Activated CD8-positive, alpha-beta T cell treated with anti-CD3 and anti-CD28 coated beads, Interleukin-2, amount 10 ng/mL, durations not matched to agents 7 days and 5 days (primary cell): ENCODE measurements at regions not wholly inside any gene's neighbourhood (a gene's known extent, or its start where the extent isn't known, plus 50 kb on each side); places are given as distances from the start of the nearest gene placed in this dataset.
"Not testable (repeated sequence)": the region's sequence is repeated elsewhere in the genome, so short reads cannot be mapped to it uniquely, and the experiment has no call there.

ENCODE experiments used
- ATAC-seq: fragments of 150-1000 bp; cut with Tn5 transposase; one replicate; pipeline ENCODE4 v1.10.0; 2021; ENCODE audit warnings: moderate library complexity
- CTCF ChIA-PET: fragments of 350-600 bp; sonication (Branson Sonifier 250); formaldehyde crosslinking; loops from one replicate; lab custom pipeline; 2021; ENCODE audit warnings: antibody characterized with exemption; lab: Charles Lee
- POLR2A ChIA-PET: fragments of 350-600 bp; sonication (Branson Sonifier 250); formaldehyde crosslinking; loops from one replicate; lab custom pipeline; 2021; ENCODE audit warnings: antibody characterized with exemption; lab: Charles Lee
- DNase-seq: peaks from one replicate; pipeline ENCODE4 v3.0.0-alpha.2; 2020
- H3K27ac Mint-ChIP-seq: one replicate; pipeline ENCODE4 v1.8.0; 2021; ENCODE audit warnings: mild to moderate bottlenecking, mixed read lengths
- H3K27me3 Mint-ChIP-seq: one replicate; pipeline ENCODE4 v1.8.0; 2021; ENCODE audit warnings: low read depth, mixed read lengths
- H3K36me3 Mint-ChIP-seq: one replicate; pipeline ENCODE4 v1.8.0; 2021; ENCODE audit warnings: low read depth, mixed read lengths
- H3K4me1 Mint-ChIP-seq: one replicate; pipeline ENCODE4 v1.8.0; 2021; ENCODE audit warnings: low read depth, mixed read lengths
- H3K4me3 Mint-ChIP-seq: one replicate; pipeline ENCODE4 v1.8.0; 2021; ENCODE audit warnings: mild to moderate bottlenecking, mixed read lengths
- H3K9me3 Mint-ChIP-seq: one replicate; pipeline ENCODE4 v1.8.0; 2022; ENCODE audit warnings: mixed read lengths; ENCODE audit not compliant: insufficient read depth

DNA sequence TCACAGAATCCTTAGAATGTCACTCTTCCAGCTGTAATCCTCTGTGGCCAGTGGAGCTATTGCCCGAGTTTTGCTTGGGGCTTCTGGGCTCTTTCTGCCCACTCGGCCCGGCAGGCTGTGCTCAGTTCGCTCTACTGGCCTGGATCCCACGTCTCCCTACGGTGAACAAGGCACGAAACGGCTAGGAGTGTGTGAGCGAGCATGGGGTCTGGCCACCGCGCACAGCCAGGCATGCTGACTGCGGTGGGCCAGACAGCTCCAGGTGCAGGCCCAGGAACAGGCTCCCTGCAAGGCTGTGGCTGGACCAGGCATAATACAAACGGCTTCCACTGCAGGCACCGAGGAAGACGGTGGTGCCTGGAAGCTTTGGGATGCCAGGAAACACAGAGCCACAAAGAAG is 2035.5 kb upstream of the ACO1 start:
- no peak overlapping the region for H3K27ac Mint-ChIP-seq
- CTCF ChIA-PET: no interaction called here
- POLR2A ChIA-PET: no interaction called here
- H3K36me3 Mint-ChIP-seq: no peaks in the 10 kb centered on the region
- peaks cover 7% of the 10 kb centered on the region for H3K9me3 Mint-ChIP-seq
- no peak for ATAC-seq
- H3K4me3 Mint-ChIP-seq: no peak overlapping the region
- no peaks in the 10 kb centered on the region for H3K4me1 Mint-ChIP-seq
- DNase-seq: no peak
- no peaks in the 10 kb centered on the region for H3K27me3 Mint-ChIP-seq

DNA sequence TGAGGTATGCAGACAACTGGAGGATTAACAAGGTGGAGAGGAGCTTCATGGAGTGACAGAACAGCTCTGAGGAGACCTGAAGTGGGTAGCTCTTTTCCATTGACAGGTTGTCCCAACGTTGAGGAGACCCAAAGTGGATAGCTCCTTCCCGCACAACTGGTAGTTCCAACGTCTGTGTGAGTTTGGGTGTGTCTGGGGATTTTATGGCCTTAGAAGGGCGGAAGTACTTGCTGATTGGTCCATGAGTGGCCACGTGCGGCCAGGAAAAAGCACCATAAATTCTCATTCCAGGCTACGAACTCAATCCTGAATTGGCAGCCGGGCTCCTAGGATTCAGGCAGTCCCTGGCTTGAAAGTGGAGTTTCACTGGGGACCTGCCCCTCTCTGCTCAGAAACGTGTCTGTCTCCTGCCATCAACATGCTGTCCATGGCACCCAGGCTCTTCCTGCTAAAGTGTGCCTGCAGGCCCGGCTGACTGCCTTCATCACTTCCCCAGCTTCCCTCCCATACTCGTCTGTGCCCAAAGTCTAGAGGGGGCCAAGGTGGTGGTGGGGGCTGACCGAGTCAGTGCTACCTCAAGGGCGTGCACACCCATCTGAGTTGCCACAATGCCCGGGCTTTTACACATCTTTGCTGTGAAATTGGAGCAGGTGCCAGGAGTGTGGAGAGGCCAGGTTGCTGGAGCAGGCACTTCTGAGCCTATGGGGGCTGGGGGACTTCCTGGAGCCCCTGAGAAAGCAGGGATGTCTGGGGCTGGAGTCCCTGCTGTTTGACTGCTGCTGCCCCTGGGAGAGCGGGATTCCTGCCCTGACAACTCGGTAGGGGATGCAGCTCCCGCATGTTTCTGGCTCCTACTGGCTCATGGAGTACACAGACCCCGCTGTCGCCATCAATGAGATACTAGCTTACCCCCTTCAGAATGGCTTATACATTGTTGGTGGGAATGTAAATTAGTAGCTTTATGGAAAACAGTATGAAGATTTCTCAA is 2034.6 kb upstream of the ACO1 start:
- H3K27ac Mint-ChIP-seq: no peak overlapping the region
- no peak for ATAC-seq
- peaks cover 7% of the 10 kb centered on the region for H3K9me3 Mint-ChIP-seq
- no peak overlapping the region for H3K4me3 Mint-ChIP-seq
- DNase-seq: no peak
- H3K27me3 Mint-ChIP-seq: no peaks in the 10 kb centered on the region
- no peaks in the 10 kb centered on the region for H3K4me1 Mint-ChIP-seq
- POLR2A ChIA-PET: no interaction called here
- H3K36me3 Mint-ChIP-seq: no peaks in the 10 kb centered on the region
- CTCF ChIA-PET: no interaction called here

DNA sequence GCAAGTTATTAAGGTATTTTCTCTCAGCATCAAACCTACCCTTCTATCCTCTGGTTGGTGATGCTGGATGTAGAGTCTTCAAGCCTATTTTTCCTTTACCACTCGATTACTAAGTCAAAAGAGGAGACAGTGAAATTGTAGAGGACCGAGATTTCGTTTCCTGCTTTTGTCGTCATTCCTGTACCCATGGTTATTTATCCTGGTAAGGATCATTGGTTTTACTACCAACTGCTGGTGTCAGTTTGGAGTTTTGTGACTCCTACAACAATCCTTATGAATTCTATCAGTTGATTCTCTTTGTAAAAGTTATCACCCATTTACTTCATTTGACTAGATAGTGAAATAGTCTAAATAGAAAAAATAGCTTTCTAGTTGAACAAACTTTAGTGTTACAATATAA is 2028.2 kb upstream of the ACO1 start:
- H3K27me3 Mint-ChIP-seq: no peaks in the 10 kb centered on the region
- H3K36me3 Mint-ChIP-seq: no peaks in the 10 kb centered on the region
- POLR2A ChIA-PET: no interaction called here
- ATAC-seq (no peak), DNase-seq (no peak)
- H3K9me3 Mint-ChIP-seq: no peaks in the 10 kb centered on the region
- CTCF ChIA-PET: no interaction called here
- no peak overlapping the region for H3K4me3 Mint-ChIP-seq
- no peaks in the 10 kb centered on the region for H3K4me1 Mint-ChIP-seq
- H3K27ac Mint-ChIP-seq: no peak overlapping the region

DNA sequence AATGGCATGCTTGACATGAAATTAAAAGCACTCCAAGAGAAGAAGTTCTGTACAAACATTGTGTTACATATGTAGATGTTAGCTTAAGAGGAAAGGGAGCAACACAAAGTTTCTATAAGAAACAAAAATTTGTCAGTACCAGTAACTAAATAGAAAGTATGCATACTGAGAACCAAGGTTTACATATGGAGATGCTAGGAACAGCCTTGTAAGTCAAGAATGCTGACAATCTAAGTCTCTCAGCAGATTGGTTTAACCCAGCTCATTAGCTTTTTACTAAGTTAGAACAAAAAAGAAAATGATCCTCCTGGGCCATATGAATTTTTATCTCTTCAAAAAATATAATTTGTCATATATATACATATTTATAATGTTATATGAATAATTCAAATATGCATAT is 2022.1 kb upstream of the ACO1 start:
- Mint-ChIP-seq H3K27ac (no peak overlapping the region), H3K27me3 (no peaks in the 10 kb centered on the region), H3K4me3 (no peak overlapping the region), H3K4me1 (no peaks in the 10 kb centered on the region), H3K36me3 (no peaks in the 10 kb centered on the region), H3K9me3 (no peaks in the 10 kb centered on the region)
- DNase-seq: no peak
- POLR2A ChIA-PET: no interaction called here
- CTCF ChIA-PET: no interaction called here
- ATAC-seq: no peak

DNA sequence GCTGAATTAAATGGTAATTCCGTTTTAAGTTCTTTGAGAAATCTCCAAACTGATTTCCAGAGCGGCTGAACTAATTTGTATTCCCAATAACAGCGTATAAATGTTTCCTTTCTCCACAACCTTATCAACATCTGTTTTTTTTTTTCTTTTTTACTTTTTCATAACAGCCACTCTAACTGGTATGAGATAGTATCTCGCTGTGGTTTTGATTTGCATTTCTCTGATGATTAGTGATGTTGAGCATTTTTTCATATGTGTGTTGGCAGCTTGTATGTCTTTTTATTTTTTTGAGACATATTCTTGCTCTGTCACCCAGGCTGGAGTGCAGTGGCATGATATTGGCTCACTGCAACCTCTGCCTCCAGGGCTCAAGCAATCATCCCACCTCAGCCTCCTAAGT is 2018.3 kb upstream of the ACO1 start:
- H3K27ac Mint-ChIP-seq, CTCF ChIA-PET, H3K4me1 Mint-ChIP-seq, ATAC-seq, H3K27me3 Mint-ChIP-seq, H3K36me3 Mint-ChIP-seq, DNase-seq, H3K9me3 Mint-ChIP-seq, POLR2A ChIA-PET, H3K4me3 Mint-ChIP-seq: not testable (repeated sequence)

DNA sequence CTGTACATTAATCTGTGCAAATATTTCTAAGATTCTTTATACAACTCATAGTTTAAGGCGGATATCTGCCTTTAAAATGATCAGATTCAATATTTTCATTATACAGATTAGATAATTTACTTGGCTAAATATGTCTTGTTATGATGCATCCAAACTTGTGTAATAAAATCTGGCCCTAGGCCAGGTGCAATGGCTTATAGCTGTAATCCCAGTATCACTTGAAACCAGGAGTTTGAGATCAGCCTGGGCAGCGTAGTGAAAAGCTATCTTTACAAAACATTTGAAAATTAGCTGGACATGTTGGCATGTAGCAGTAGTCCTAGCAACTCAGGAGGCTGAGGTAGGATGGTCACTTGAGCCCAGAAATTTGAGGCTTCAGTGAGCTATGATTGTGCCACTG is 2002.2 kb upstream of the ACO1 start:
- Mint-ChIP-seq H3K4me1 (no peaks in the 10 kb centered on the region), H3K36me3 (no peaks in the 10 kb centered on the region), H3K27ac (no peak overlapping the region), H3K4me3 (no peak overlapping the region), H3K27me3 (no peaks in the 10 kb centered on the region), H3K9me3 (no peaks in the 10 kb centered on the region)
- ATAC-seq: no peak
- DNase-seq: no peak
- POLR2A ChIA-PET: no interaction called here
- CTCF ChIA-PET: no interaction called here

DNA sequence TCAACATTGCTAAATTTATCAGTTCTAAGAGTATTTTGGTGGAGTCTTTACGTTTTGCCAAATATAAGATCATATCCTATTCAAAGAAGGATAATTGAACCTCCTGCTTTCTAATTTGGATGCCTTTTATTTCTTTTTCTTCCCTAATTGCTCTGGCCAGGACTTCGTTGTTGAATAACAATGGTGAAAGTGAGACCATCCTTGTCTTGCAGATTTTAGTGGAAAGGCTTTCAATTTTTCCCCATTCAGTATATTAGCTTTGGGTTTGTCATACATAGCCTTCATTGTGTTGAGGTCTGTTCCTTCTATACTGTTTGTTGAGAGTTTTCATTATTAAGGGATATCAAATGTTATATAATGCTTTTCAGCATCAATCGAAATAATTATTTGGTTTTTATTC is 1974.2 kb upstream of the ACO1 start:
- H3K9me3 Mint-ChIP-seq: peaks cover 10% of the 10 kb centered on the region
- H3K27ac Mint-ChIP-seq: no peak overlapping the region
- H3K4me1 Mint-ChIP-seq: no peaks in the 10 kb centered on the region
- ATAC-seq (no peak), DNase-seq (no peak)
- POLR2A ChIA-PET: no interaction called here
- no peak overlapping the region for H3K4me3 Mint-ChIP-seq
- no peaks in the 10 kb centered on the region for H3K36me3 Mint-ChIP-seq
- CTCF ChIA-PET: no interaction called here
- H3K27me3 Mint-ChIP-seq: no peaks in the 10 kb centered on the region

DNA sequence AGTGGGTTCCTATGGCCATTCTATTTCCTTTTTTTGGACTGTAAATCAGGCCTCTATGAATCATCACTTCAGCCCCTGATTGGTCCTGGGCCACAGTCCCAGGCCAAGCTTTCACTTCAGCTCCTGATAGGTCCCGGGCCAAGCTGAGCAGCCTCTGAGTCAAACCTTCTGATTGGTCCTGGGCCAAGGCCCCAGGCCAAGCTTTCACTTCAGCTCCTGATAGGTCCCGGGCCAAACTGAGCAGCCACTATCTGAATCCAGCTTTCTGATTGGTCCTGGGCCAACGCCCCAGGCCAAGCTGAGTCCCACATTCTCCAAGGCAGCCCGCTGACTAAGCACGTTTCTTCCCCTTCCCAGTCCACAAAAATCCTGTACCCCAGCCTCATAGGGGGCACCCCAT is 1972.9 kb upstream of the ACO1 start:
- Mint-ChIP-seq H3K4me3 (no peak overlapping the region), H3K9me3 (peaks cover 10% of the 10 kb centered on the region), H3K36me3 (no peaks in the 10 kb centered on the region), H3K27me3 (no peaks in the 10 kb centered on the region), H3K4me1 (no peaks in the 10 kb centered on the region), H3K27ac (no peak overlapping the region)
- CTCF ChIA-PET: no interaction called here
- POLR2A ChIA-PET: no interaction called here
- ATAC-seq (no peak), DNase-seq (no peak)

DNA sequence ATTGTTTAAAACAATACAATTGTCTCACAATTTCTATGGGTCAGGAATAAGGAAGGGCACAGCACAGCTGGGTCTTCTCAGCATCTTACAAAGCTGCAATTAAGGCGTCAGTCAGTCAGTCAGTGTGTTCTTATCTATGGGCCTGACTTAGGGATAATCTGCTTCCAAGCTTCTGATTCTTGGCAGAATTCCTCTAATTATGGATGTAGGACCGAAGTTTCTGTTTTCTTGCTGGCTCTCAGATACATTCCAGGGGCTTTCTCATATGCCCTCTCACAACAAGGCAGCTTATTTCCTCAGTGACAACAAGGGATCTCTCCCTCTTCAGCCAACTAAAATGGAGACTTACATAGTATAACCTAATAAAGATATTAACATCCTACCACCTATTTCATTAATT is 1925.3 kb upstream of the ACO1 start:
- H3K4me1 Mint-ChIP-seq: no peaks in the 10 kb centered on the region
- H3K36me3 Mint-ChIP-seq: no peaks in the 10 kb centered on the region
- H3K9me3 Mint-ChIP-seq: no peaks in the 10 kb centered on the region
- no peak overlapping the region for H3K27ac Mint-ChIP-seq
- H3K27me3 Mint-ChIP-seq: no peaks in the 10 kb centered on the region
- CTCF ChIA-PET: no interaction called here
- no peak overlapping the region for H3K4me3 Mint-ChIP-seq
- POLR2A ChIA-PET: no interaction called here
- ATAC-seq (no peak), DNase-seq (no peak)

DNA sequence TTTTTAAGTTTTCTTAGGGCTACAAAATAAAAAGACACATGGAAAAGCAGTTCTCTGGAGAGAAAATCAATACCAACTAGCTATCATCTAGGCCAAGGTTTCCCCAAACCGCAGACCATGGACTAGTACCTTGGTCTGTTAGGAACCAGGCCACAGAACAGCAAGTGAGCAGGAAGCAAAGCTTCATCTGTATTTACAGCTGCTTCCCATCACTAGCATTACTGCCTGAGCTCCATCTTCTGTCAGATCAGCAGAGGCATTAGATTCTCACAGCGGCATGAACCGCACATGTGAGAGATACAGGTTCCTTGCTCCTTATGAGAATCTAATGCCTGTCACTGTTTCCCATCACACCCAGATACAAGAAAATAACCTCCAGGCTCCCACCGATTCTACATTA is 1907.6 kb upstream of the ACO1 start:
- Mint-ChIP-seq H3K9me3 (no peaks in the 10 kb centered on the region), H3K27me3 (no peaks in the 10 kb centered on the region), H3K27ac (no peak overlapping the region), H3K4me3 (no peak overlapping the region), H3K36me3 (no peaks in the 10 kb centered on the region), H3K4me1 (no peaks in the 10 kb centered on the region)
- POLR2A ChIA-PET: interaction anchor here (0.6 kb wide), 1 partner anchor 524 kb away, joined by 3 read pairs; no protein-coding TSS in a partner anchor
- CTCF ChIA-PET: no interaction called here
- no peak for ATAC-seq
- DNase-seq: no peak

DNA sequence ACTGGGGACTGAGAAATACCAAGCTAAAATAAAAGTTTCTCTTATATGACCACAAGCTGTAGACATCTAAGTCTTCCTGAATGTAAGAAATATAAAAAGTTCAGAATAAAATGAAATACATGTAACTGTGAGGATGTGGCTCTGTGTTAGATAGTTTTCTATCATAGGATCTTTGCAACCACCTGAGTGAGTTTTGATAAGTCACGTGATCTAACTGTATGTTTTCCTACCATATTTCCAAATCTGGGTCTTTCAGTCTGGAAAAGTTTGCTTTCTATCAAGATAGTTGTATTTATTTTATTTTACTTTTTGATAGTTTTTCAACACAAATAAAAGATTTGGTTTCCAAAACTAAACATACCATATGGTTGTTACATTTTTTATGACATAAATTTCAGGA is 1905.8 kb upstream of the ACO1 start:
- POLR2A ChIA-PET: no interaction called here
- Mint-ChIP-seq H3K4me3 (no peak overlapping the region), H3K27ac (no peak overlapping the region), H3K4me1 (no peaks in the 10 kb centered on the region), H3K27me3 (no peaks in the 10 kb centered on the region), H3K9me3 (peaks cover under 1% of the 10 kb centered on the region), H3K36me3 (no peaks in the 10 kb centered on the region)
- ATAC-seq (no peak), DNase-seq (no peak)
- CTCF ChIA-PET: no interaction called here

DNA sequence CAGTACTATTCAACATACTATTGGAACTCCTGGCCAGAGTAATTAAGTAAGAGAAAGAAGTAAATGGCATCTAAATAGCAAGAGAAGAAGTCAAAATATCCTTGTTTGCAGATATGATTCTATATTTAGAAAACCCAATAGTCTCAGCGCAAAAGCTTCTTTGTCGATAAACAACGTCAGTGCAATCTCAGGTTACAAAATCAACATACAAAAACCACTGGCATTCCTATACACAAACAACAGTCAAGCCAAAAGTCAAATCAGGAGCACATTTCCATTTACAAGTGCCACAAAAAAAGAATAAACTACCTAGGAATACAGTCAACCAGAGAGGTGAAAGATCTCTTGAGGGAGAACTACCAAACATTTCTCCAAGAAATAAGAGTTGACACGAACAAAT is 1901.9 kb upstream of the ACO1 start:
- Mint-ChIP-seq H3K27me3 (no peaks in the 10 kb centered on the region), H3K27ac (no peak overlapping the region), H3K4me1 (no peaks in the 10 kb centered on the region), H3K4me3 (no peak overlapping the region), H3K36me3 (no peaks in the 10 kb centered on the region), H3K9me3 (peaks cover 5% of the 10 kb centered on the region)
- ChIA-PET POLR2A (no interaction called here), CTCF (no interaction called here)
- no peak for DNase-seq
- ATAC-seq: no peak

DNA sequence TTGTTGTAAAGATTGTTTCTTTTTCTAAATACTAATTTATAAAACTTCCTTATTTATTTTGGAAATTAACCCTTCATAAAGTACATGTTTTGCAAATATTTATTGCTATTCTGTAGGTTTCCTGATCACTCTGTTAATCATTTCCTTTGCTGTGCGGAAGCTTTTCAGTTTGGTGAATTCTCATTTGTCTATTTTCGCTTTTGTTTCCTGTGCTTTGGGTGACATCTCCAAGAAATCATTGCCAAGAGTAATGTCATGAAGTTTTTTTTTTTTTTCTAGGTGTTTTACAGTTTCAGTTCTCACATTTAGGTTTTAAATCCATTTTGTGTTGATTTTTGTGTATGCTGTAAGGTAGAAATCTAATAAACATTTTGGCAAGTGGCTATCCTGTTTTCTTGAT is 1899.8 kb upstream of the ACO1 start:
- no peak overlapping the region for H3K4me3 Mint-ChIP-seq
- no peaks in the 10 kb centered on the region for H3K4me1 Mint-ChIP-seq
- ATAC-seq (no peak), DNase-seq (no peak)
- ChIA-PET POLR2A (no interaction called here), CTCF (no interaction called here)
- H3K36me3 Mint-ChIP-seq: no peaks in the 10 kb centered on the region
- no peaks in the 10 kb centered on the region for H3K27me3 Mint-ChIP-seq
- H3K27ac Mint-ChIP-seq: no peak overlapping the region
- peaks cover 5% of the 10 kb centered on the region for H3K9me3 Mint-ChIP-seq
